Heart left ventricle (tissue), 13 donors: ENCODE measurements at regions not wholly inside any gene's neighbourhood (a gene's known extent, or its start where the extent isn't known, plus 50 kb on each side); places are given as distances from the start of the nearest gene placed in this dataset.

Experiments used
- POLR2A ChIP-seq, 2 donors: fragments of 450-650 bp; IDR thresholded peaks; one replicate each; pipeline ENCODE4 v1.6.1; 2017; ENCODE audit warnings: antibody characterized with exemption in 2 of 2, mild to moderate bottlenecking in 2 of 2, moderate library complexity in 2 of 2
- TF ChIP-seq, protein P1 (sequence below), 12 donors: fragments of 200-600 bp; sonication (generic) in 4 of 12; IDR thresholded peaks; one replicate each; pipeline versions ENCODE4 v1.5.0 to v1.8.0; 2018 to 2022; ENCODE audit warnings: antibody characterized with exemption in 12 of 12, mild to moderate bottlenecking in 5 of 12
- donor health status: ischemic (EF 13 %, LVEDD 7.1; RV severe dilation, severe dysfunction).
- donor health status: DM: no; HTN: yes; CAD: no.
- donor health status: DM: no; HTN: no; CAD: no.
- donor health status: ischemic (EF 25% LVEDD 6.9; RV normal size, moderate dysfunction).
- donor health status: ischemic (EF 25% LVEDD 5.7; RV mildly dilated, moderate dysfunction).
- donor health status: ischemic (EF 35%, LVEDD 5.7; RV mildly dilated, moderate dysfunction).
- donor health status: nonischemic (EF 11% LVEDD 7.7; RV severe dilation, severe dysfunction).
- donor health status: DM: yes; HTN: yes; CAD: no.
- donor health status: PGD.
- donor health status: ischemic (EF 29% LVEDD 5.4; RV normal size, mild dysfunction).
- donor health status: nonischemic (EF 23%, LVEDD 6.1; RV moderate dilation, normal function).

DNA sequence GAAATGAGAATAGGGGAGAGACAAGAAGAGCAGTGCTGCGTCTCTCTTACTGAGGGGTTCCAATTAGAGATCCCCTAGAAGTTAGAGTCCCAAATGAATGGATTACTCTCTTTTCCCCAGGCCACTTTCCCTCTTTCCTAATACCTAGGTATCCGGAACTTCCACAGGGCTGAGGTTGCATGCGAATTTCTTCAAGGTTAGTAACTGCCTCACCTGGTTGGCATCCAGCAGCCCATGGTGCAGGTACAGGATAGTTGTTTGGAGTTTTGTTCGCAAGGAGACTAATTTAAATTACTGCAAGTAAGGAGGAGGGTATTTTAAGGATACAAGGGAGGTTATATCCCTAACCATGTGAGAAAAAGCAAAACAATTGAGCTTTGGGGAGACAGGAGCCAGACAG is 52.4 kb upstream of the JAK2 start:
- TF ChIP-seq, protein P1, sequence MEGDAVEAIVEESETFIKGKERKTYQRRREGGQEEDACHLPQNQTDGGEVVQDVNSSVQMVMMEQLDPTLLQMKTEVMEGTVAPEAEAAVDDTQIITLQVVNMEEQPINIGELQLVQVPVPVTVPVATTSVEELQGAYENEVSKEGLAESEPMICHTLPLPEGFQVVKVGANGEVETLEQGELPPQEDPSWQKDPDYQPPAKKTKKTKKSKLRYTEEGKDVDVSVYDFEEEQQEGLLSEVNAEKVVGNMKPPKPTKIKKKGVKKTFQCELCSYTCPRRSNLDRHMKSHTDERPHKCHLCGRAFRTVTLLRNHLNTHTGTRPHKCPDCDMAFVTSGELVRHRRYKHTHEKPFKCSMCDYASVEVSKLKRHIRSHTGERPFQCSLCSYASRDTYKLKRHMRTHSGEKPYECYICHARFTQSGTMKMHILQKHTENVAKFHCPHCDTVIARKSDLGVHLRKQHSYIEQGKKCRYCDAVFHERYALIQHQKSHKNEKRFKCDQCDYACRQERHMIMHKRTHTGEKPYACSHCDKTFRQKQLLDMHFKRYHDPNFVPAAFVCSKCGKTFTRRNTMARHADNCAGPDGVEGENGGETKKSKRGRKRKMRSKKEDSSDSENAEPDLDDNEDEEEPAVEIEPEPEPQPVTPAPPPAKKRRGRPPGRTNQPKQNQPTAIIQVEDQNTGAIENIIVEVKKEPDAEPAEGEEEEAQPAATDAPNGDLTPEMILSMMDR (IDR thresholded peaks at IDR 0.05) = no peak
- TF ChIP-seq POLR2A (IDR thresholded peaks at IDR 0.05) = no peak
